PC-9 (cell line): ENCODE measurements at regions not wholly inside any gene's neighbourhood (a gene's known extent, or its start where the extent isn't known, plus 50 kb on each side); places are given as distances from the start of the nearest gene placed in this dataset.

Experiments
- EZH2 ChIP-seq: fragments of 200-600 bp; sonication (generic); IDR thresholded peaks from 2 replicates; pipeline ENCODE4 v1.8.0; 2017; ENCODE audit warnings: antibody characterized with exemption, low read depth
- TF ChIP-seq, protein P1 (sequence below): fragments of 200-600 bp; sonication (generic); conservative IDR thresholded peaks from 2 replicates; pipeline ENCODE4 v1.6.1; 2017; ENCODE audit warnings: mixed run types, antibody characterized with exemption, mild to moderate bottlenecking, moderate library complexity

DNA sequence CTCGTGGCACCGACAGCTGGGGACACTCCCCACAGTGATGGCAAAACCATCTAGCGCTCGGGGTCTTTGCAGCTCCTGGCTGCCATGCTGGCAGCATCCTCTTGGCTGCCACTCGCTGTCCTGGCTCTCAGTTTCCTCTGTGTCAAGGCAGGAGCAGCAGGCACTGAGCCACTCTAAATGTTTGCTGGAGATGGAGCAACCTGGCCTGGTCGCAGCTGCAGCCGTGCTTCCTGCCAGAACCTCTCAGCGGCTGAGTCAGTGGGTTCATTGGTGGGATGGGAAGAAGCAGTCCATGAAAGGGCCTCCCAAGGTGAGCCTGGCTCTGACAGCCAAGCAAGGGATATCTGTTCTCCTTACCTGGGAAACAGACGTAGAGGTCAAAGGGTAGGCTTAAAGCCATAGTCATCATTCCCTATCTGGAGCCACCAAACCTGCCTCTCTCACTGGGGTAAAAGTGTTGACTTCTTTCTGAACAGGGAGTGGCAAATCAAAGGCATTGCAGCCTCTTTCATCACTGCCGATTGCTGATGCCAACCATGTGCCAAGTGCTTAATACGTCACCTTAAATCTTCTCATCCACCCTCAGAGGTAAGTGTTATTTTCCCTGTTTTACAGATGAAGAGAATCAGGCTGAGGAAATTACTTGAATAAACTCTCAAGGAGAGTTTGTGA lies 304.8 kb upstream of the ZNF462 start:
- TF ChIP-seq, protein P1, sequence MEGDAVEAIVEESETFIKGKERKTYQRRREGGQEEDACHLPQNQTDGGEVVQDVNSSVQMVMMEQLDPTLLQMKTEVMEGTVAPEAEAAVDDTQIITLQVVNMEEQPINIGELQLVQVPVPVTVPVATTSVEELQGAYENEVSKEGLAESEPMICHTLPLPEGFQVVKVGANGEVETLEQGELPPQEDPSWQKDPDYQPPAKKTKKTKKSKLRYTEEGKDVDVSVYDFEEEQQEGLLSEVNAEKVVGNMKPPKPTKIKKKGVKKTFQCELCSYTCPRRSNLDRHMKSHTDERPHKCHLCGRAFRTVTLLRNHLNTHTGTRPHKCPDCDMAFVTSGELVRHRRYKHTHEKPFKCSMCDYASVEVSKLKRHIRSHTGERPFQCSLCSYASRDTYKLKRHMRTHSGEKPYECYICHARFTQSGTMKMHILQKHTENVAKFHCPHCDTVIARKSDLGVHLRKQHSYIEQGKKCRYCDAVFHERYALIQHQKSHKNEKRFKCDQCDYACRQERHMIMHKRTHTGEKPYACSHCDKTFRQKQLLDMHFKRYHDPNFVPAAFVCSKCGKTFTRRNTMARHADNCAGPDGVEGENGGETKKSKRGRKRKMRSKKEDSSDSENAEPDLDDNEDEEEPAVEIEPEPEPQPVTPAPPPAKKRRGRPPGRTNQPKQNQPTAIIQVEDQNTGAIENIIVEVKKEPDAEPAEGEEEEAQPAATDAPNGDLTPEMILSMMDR = no peak
- no peak for TF ChIP-seq EZH2
